ENCODE measurements at regions not wholly inside any gene's neighbourhood (a gene's known extent, or its start where the extent isn't known, plus 50 kb on each side); places are given as distances from the start of the nearest gene placed in this dataset.
A peak's percentile ranks its signal among the peaks of the same experiment; 100 is the strongest.
"Not testable (repeated sequence)": the region's sequence is repeated elsewhere in the genome, so short reads cannot be mapped to it uniquely, and the experiment has no call there.

DNA sequence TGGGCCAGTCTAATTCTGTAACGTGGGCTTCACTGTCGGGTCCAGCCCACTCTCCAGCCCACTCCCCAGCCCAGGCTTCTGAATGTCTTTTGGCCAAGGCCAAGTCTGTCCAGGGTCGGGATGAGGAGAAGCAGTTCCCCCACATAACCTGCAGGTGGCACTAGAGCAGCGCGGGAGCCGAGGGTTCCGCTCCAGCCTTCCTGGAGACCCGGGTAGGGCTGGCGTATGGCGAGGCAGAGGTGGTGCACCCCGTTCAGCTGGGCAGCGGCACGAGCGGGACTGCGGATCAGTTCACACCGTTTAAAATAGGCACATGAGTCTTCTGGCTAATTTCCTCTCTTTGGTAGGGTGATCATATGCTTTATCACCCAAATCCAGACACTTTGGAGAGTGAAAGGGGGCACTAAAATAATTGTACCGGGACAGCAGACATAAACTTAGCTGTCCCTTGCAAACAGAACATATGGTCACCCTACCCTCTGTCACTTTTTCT lies 185.9 kb downstream of the MSX2 start:
- DNase-seq (ENCODE audit: low read depth): peak; percentile 21
- H3K4me3 ChIP-seq (ENCODE audit: low read length): peak overlapping the region; percentile 7; the same call in 1 of the 2 replicates
- TF ChIP-seq, protein P1, sequence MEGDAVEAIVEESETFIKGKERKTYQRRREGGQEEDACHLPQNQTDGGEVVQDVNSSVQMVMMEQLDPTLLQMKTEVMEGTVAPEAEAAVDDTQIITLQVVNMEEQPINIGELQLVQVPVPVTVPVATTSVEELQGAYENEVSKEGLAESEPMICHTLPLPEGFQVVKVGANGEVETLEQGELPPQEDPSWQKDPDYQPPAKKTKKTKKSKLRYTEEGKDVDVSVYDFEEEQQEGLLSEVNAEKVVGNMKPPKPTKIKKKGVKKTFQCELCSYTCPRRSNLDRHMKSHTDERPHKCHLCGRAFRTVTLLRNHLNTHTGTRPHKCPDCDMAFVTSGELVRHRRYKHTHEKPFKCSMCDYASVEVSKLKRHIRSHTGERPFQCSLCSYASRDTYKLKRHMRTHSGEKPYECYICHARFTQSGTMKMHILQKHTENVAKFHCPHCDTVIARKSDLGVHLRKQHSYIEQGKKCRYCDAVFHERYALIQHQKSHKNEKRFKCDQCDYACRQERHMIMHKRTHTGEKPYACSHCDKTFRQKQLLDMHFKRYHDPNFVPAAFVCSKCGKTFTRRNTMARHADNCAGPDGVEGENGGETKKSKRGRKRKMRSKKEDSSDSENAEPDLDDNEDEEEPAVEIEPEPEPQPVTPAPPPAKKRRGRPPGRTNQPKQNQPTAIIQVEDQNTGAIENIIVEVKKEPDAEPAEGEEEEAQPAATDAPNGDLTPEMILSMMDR (conservative IDR thresholded peaks at IDR 0.05; ENCODE audit: low read length): peak; percentile 74

DNA sequence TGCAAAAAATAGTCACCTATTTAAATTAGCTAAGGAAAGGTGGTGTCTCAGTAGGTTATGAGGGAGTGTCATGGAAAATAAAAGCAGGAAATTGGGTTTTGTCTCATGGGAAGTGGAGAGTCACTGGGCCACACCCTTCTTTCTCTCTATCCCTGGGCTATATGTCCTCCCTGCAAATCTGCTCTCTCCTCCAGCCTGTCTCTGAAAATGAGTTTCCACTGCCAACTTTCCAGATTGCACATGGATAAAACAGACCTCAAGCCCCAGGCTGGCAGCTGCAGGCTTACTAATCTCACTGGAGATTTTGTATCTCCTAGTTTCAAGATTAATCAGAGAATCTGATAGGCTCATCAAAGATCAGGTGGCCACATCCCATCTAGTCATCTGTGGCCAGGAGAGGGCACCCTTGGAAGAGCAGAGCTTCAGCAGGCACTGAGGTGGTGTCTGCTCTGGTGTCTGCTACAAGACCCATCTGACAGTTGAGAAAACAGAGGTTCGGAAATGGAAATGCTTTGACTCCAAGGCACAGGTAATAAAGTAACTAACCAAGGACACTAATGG lies 178.9 kb downstream of the MSX2 start:
- H3K4me3 ChIP-seq (ENCODE audit: low read length): no peak overlapping the region
- TF ChIP-seq, protein P1 (conservative IDR thresholded peaks at IDR 0.05; ENCODE audit: low read length): no peak
- DNase-seq (ENCODE audit: low read depth): no peak

DNA sequence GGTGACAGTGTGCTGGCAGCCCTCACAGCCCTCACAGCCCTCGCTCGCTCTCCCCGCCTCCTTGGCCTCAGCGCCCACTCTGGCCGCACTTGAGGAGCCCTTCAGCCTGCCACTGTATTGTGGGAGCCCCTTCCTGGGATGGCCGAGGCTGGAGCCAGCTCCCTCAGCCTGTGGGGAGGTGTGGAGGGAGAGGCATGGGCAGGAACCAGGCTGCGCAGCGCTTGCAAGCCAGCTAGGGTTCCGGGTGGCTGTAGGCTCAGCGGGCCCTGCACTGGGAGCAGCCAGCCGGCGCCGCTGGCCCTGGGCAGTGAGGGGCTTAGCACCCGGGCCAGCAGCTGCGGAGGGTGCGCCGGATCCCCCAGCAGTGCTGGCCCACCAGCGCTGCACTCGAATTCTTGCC lies 177.0 kb downstream of the MSX2 start:
- no peak for DNase-seq (ENCODE audit: low read depth)
- H3K4me3 ChIP-seq (ENCODE audit: low read length): no peak overlapping the region
- TF ChIP-seq, protein P1 (conservative IDR thresholded peaks at IDR 0.05; ENCODE audit: low read length): no peak

DNA sequence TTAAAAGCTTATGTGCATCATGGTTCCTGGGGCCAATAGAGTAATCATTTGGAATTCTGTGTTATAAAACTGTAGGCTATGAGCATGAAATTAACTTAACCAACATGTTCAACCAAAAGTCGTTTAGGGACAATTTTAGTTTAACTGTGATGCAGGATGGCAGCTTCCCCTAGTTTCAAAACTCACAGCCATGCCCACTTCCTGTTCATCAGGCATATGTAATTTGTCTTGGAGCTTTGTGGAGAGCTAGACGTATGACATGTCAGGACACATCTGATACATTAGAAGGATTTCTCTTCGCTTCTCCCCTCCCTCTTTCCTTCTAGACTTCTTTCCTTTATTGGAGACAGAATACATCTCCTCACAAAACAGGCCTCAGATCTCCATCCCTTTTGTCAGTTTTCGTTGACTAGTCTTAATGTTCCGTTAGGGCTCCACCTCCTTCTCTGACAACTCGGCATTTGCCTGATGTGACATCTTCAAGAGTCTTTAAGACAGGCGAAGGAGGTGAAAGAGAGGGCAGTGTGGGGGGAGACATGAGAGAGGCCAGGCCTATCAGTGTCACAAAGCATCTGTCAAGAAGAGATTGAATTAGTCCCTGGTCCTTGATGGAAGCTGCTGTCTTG lies 176.0 kb downstream of the MSX2 start:
- H3K4me3 ChIP-seq (ENCODE audit: low read length): no peak overlapping the region
- no peak for DNase-seq (ENCODE audit: low read depth)
- TF ChIP-seq, protein P1 (conservative IDR thresholded peaks at IDR 0.05; ENCODE audit: low read length): no peak

DNA sequence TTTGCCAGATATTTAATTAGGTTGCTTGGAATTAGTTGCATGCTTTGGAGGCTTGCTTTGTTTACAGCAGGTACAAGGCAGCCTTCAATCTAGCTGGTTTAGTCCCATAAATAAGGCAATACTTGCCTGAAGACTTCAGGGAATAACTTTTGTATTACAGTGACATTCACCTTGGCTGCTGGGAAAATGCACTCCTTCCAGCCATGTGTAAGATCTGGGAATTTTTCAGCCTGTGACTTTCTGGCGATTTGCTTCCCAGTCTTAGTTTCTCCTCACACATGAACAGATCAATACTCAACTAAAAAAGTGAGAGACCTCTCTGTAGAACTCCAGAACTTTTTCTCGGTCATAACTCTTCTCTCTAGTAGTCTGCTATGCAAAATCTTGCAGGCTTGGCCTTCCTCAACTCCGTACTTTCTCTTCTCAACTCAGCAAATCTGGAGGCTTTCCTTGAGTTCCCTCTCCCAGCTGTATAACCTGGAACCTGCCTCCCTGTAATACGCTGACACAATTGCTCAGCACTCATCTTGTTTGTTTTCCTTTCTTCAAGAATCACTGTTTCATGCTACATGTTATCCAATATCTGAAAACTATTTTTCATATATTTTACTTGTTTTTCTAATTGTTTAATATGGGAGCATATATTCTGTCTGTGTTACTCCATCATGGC lies 173.0 kb downstream of the MSX2 start:
- no peak overlapping the region for H3K4me3 ChIP-seq (ENCODE audit: low read length)
- no peak for DNase-seq (ENCODE audit: low read depth)
- TF ChIP-seq, protein P1 (conservative IDR thresholded peaks at IDR 0.05; ENCODE audit: low read length): no peak

DNA sequence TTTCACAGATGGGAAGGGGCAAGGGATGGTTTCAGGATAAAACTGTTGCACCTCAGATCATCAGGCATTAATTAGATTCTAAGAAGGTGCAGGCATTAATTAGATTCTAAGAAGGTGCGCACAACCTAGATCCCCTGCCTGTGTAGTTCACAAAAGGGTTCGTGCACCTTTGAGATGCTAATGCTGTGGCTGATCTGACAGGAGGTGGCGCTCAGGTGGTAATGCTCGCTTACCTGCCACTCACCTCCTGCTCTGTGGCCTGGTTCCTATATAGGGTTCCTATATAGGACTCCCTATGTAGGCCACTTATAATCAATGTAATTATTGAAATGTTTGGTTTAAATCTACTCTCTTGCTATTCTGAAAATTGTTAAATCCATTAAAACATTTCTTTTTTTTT lies 171.0 kb downstream of the MSX2 start:
- no peak for DNase-seq (ENCODE audit: low read depth)
- no peak overlapping the region for H3K4me3 ChIP-seq (ENCODE audit: low read length)
- TF ChIP-seq, protein P1 (conservative IDR thresholded peaks at IDR 0.05; ENCODE audit: low read length): no peak

DNA sequence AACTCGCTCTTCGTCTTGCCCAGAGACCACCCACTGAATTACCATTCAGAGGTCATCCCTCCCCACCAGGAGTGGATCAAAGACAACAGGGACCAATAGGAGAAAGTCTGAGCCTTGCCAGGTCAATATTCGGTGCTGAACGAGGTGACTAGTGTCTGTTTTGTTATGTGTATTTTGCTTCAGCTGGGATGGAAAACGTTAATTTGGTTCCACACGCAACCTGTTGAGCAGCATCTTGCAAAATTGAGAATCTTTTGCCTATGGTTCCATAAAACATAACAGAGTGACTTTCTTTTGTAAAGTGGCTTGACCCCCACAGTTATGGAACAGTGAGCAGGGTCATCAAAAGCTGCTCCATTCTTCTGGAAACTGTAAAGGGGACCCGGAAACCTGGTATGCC lies 168.4 kb downstream of the MSX2 start:
- DNase-seq (ENCODE audit: low read depth): no peak
- TF ChIP-seq, protein P1 (conservative IDR thresholded peaks at IDR 0.05; ENCODE audit: low read length): no peak
- H3K4me3 ChIP-seq (ENCODE audit: low read length): no peak overlapping the region

DNA sequence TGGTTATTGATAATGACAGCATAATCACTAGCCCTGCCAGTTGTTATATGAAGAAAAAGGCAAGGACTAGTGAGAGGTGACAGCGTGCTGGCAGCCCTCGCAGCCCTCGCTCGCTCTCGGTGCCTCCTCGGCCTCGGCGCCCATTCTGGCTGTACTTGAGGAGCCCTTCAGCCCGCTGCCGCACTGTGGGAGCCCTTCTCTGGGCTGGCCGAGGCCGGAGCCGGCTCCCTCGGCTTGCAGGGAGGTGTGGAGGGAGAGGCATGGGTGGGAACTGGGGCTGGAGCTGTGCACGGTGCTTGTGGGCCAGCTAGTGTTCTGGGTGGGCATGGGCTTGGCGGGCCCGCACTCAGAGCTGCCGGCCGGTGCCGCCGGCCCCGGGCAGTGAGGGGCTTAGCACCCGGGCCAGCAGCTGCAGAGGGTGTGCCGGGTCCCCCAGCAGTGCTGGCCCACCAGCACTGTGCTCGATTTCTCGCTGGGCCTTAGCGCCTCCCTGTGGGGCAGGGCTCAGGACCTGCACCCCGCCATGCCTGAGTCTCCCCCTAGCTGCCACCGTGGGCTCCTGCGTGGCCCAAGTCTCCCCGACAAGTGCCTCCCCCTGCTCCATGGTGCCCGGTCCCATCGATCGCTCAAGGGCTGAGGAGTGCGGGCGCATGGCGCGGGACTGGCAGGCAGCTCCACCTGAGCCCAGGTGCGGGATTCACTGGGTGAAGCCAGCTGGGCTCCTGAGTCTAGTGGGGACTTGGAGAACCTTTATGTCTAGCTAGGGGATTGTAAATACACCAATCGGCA lies 156.2 kb downstream of the MSX2 start:
- H3K4me3 ChIP-seq (ENCODE audit: low read length); DNase-seq (ENCODE audit: low read depth): not testable (repeated sequence)
